ENCODE measurements at regions not wholly inside any gene's neighbourhood (a gene's known extent, or its start where the extent isn't known, plus 50 kb on each side); places are given as distances from the start of the nearest gene placed in this dataset.

DNA sequence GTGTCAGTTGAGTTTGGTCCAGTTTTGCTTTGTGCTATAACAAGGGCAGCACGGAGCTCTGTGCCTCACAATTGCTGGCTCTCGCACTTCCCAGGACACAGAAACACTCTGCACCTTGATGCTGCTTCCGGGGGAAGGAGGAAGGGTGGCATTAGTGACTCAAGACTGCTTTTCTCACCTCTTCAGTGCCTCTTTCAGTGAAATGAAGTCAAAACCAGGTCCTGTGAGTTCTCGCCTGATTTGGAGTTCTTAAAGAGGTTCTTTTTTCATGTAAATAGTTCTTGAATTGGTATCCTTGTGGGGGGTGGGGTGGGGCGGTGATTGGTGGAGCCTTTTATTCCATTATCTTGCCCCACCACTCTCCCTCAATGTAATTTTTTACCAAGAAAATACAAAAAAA lies 91.5 kb upstream of the MYT1L start:
- Histone ChIP-seq H3K79me2 (ENCODE audit: low read length) (no peaks in the 10 kb centered on the region), H3K9ac (ENCODE audit: low read length) (no peak overlapping the region), H4K20me1 (ENCODE audit: insufficient read depth, low read length) (no peaks in the 10 kb centered on the region), H2AFZ (ENCODE audit: low read depth, low read length) (no peak overlapping the region), H3K36me3 (replicated peaks; ENCODE audit: low read depth, low read length) (no peaks in the 10 kb centered on the region), H3K27ac (ENCODE audit: low read length) (no peak overlapping the region), H3K4me3 (ENCODE audit: low read length) (no peak overlapping the region), H3K4me1 (ENCODE audit: low read length) (no peaks in the 10 kb centered on the region), H3K9me3 (ENCODE audit: insufficient read depth, low read length) (no peaks in the 10 kb centered on the region), H3K27me3 (ENCODE audit: low read depth, low read length) (no peaks in the 10 kb centered on the region), H3K4me2 (ENCODE audit: low read length) (no peak overlapping the region)
- no peak for TF ChIP-seq EZH2phosphoT487 (IDR thresholded peaks at IDR 0.05; ENCODE audit: low read depth)
- TF ChIP-seq, protein P1, sequence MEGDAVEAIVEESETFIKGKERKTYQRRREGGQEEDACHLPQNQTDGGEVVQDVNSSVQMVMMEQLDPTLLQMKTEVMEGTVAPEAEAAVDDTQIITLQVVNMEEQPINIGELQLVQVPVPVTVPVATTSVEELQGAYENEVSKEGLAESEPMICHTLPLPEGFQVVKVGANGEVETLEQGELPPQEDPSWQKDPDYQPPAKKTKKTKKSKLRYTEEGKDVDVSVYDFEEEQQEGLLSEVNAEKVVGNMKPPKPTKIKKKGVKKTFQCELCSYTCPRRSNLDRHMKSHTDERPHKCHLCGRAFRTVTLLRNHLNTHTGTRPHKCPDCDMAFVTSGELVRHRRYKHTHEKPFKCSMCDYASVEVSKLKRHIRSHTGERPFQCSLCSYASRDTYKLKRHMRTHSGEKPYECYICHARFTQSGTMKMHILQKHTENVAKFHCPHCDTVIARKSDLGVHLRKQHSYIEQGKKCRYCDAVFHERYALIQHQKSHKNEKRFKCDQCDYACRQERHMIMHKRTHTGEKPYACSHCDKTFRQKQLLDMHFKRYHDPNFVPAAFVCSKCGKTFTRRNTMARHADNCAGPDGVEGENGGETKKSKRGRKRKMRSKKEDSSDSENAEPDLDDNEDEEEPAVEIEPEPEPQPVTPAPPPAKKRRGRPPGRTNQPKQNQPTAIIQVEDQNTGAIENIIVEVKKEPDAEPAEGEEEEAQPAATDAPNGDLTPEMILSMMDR (IDR thresholded peaks at IDR 0.05; ENCODE audit: low read depth, low read length): no peak

DNA sequence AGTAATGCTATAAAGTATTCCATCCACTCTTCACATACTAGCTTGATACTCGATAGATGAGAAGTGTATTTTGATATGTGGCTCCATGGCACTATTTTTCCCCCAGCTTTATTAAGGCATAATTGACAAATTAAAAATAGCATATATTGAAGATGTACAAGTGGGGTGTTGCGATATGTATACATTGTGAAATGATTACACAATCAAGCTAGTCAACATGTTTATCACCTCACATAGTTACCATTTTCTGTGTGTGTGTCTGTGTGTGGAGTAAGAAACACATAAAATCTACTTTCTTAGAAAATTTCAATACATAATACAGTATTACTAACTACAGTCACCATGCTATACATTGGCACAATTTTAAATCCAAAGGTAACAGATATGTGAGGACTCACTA lies 82.5 kb upstream of the MYT1L start:
- Histone ChIP-seq H3K4me1 (ENCODE audit: low read length) (no peaks in the 10 kb centered on the region), H3K9me3 (ENCODE audit: insufficient read depth, low read length) (no peaks in the 10 kb centered on the region), H3K4me3 (ENCODE audit: low read length) (no peak overlapping the region), H3K9ac (ENCODE audit: low read length) (no peak overlapping the region), H3K27ac (ENCODE audit: low read length) (no peak overlapping the region), H3K79me2 (ENCODE audit: low read length) (no peaks in the 10 kb centered on the region), H2AFZ (ENCODE audit: low read depth, low read length) (no peak overlapping the region), H4K20me1 (ENCODE audit: insufficient read depth, low read length) (no peaks in the 10 kb centered on the region), H3K36me3 (replicated peaks; ENCODE audit: low read depth, low read length) (no peaks in the 10 kb centered on the region), H3K4me2 (ENCODE audit: low read length) (no peak overlapping the region), H3K27me3 (ENCODE audit: low read depth, low read length) (no peaks in the 10 kb centered on the region)
- TF ChIP-seq, protein P1 (IDR thresholded peaks at IDR 0.05; ENCODE audit: low read depth, low read length): no peak
- TF ChIP-seq EZH2phosphoT487 (IDR thresholded peaks at IDR 0.05; ENCODE audit: low read depth): no peak

DNA sequence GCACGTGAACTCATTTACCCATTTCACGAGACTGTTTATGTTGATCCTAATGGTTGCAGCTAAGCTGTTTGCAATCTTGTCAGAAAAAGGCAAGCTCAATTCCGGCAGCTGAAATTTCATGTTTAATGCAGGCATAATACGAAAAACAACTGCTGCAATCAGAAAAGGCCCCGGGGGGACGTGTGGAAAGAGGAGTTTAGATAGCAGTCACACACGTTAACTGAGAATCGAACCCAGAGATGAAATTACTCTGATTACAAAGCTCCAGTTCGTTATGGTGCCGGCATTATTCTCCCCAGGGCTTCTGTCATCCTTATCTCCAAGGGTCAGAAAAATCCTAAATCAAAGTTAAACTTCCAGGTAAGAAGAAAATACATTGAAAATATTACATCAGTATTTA lies 79.9 kb upstream of the MYT1L start:
- no peaks in the 10 kb centered on the region for H3K9me3 ChIP-seq (ENCODE audit: insufficient read depth, low read length)
- H3K4me2 ChIP-seq (ENCODE audit: low read length): no peak overlapping the region
- no peak overlapping the region for H3K4me3 ChIP-seq (ENCODE audit: low read length)
- H4K20me1 ChIP-seq (ENCODE audit: insufficient read depth, low read length): no peaks in the 10 kb centered on the region
- no peak overlapping the region for H3K9ac ChIP-seq (ENCODE audit: low read length)
- H3K4me1 ChIP-seq (ENCODE audit: low read length): no peaks in the 10 kb centered on the region
- H3K79me2 ChIP-seq (ENCODE audit: low read length): no peaks in the 10 kb centered on the region
- TF ChIP-seq EZH2phosphoT487 (IDR thresholded peaks at IDR 0.05; ENCODE audit: low read depth): no peak
- TF ChIP-seq, protein P1 (IDR thresholded peaks at IDR 0.05; ENCODE audit: low read depth, low read length): no peak
- H3K36me3 ChIP-seq (replicated peaks; ENCODE audit: low read depth, low read length): no peaks in the 10 kb centered on the region
- H3K27me3 ChIP-seq (ENCODE audit: low read depth, low read length): no peaks in the 10 kb centered on the region
- no peak overlapping the region for H2AFZ ChIP-seq (ENCODE audit: low read depth, low read length)
- H3K27ac ChIP-seq (ENCODE audit: low read length): no peak overlapping the region

DNA sequence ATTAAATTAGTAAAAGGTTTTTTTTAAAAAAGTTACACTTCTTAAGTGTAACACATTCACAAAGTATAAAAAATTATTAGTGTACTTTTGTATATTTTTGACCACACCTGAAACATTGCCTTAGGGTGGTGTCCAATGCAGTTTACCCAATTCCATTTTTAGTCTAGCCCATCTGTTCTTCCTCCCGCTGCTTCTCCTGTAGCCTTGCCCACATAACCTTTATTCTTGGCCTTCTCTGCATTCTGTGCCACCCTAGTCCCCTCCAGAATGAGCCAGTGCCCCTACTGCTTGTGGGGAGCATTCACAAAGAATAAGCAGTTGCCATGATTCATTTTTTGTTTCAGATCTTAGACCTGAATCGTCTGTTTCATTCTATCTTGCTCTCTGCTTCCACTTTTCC lies 78.4 kb upstream of the MYT1L start:
- H3K9me3 ChIP-seq (ENCODE audit: insufficient read depth, low read length): no peaks in the 10 kb centered on the region
- H4K20me1 ChIP-seq (ENCODE audit: insufficient read depth, low read length): no peaks in the 10 kb centered on the region
- H3K4me3 ChIP-seq (ENCODE audit: low read length): no peak overlapping the region
- no peak overlapping the region for H3K9ac ChIP-seq (ENCODE audit: low read length)
- H3K4me2 ChIP-seq (ENCODE audit: low read length): no peak overlapping the region
- H3K27me3 ChIP-seq (ENCODE audit: low read depth, low read length): no peaks in the 10 kb centered on the region
- H3K36me3 ChIP-seq (replicated peaks; ENCODE audit: low read depth, low read length): no peaks in the 10 kb centered on the region
- no peaks in the 10 kb centered on the region for H3K4me1 ChIP-seq (ENCODE audit: low read length)
- no peak for TF ChIP-seq EZH2phosphoT487 (IDR thresholded peaks at IDR 0.05; ENCODE audit: low read depth)
- TF ChIP-seq, protein P1 (IDR thresholded peaks at IDR 0.05; ENCODE audit: low read depth, low read length): no peak
- H3K27ac ChIP-seq (ENCODE audit: low read length): no peak overlapping the region
- no peak overlapping the region for H2AFZ ChIP-seq (ENCODE audit: low read depth, low read length)
- H3K79me2 ChIP-seq (ENCODE audit: low read length): no peaks in the 10 kb centered on the region
